Ovary (tissue), 3 donors: ENCODE measurements at regions not wholly inside any gene's neighbourhood (a gene's known extent, or its start where the extent isn't known, plus 50 kb on each side); places are given as distances from the start of the nearest gene placed in this dataset.

Experiments
- CTCF ChIP-seq, 3 donors: fragments of 450-650 bp in 2 of 3; fragments of 200-600 bp in 1 of 3; IDR thresholded peaks; one replicate each; pipeline versions ENCODE4 v1.5.1 to v1.8.0; 2016 to 2022; ENCODE audit warnings: antibody characterized with exemption in 3 of 3, mild to moderate bottlenecking in 1 of 3
- POLR2A ChIP-seq: fragments of 450-650 bp; IDR thresholded peaks from one replicate; pipeline ENCODE4 v1.6.1; 2017; ENCODE audit warnings: antibody characterized with exemption, mild to moderate bottlenecking, moderate library complexity
- donor health status: DM: no; HTN: no; CAD: no.

- no peak for TF ChIP-seq POLR2A
- no peak for TF ChIP-seq CTCF (IDR thresholded peaks at IDR 0.05)
Measured at GRCh38 chr1:14529475-14529874, 69.0 kb upstream of the KAZN start.
